Sigmoid colon (tissue), 4 donors: ENCODE measurements at regions not wholly inside any gene's neighbourhood (a gene's known extent, or its start where the extent isn't known, plus 50 kb on each side); places are given as distances from the start of the nearest gene placed in this dataset.

Experiments
- EP300 ChIP-seq, 4 donors: sonication (generic); formaldehyde crosslinking; IDR thresholded peaks; one replicate each; pipeline ENCODE4 v1.6.1; 2017; ENCODE audit warnings: antibody characterized with exemption in 4 of 4
- POLR2A ChIP-seq, 2 donors: fragments of 450-650 bp; IDR thresholded peaks; one replicate each; pipeline ENCODE4 v1.6.1; 2016; ENCODE audit warnings: antibody characterized with exemption in 2 of 2, mild to moderate bottlenecking in 2 of 2, moderate library complexity in 2 of 2
- POLR2AphosphoS5 ChIP-seq, 4 donors: sonication (generic); formaldehyde crosslinking; IDR thresholded peaks; one replicate each; pipeline ENCODE4 v1.6.1; 2017; ENCODE audit warnings: antibody characterized with exemption in 4 of 4
- TF ChIP-seq, protein P1 (sequence below), 4 experiments: fragments of 450-650 bp in 3 of 4; fragments of 200-600 bp in 1 of 4; IDR thresholded peaks; one replicate each; pipeline ENCODE4 v1.5.1; 2016 to 2019; ENCODE audit warnings: antibody characterized with exemption in 4 of 4, mild to moderate bottlenecking in 3 of 4, moderate library complexity in 2 of 4

DNA sequence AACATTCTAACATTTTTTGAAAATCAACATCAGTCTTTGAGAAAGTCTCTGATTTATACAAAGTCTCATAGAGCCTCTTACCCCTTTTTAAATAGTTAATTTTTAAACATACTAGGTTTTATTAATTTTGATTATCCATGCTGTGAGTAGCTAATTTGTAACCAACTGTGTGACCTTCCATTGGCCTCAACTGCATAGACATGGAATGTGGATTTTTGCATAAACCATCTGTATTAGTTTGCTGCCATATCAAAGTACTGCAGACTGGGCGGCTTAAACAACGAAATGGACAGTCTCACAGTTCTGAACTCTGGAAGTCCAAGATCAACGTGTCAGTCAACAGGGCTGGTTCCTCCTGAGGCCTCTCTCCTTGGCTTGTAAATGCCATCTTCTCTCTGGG is 89.2 kb upstream of the AJAP1 start:
- TF ChIP-seq, protein P1, sequence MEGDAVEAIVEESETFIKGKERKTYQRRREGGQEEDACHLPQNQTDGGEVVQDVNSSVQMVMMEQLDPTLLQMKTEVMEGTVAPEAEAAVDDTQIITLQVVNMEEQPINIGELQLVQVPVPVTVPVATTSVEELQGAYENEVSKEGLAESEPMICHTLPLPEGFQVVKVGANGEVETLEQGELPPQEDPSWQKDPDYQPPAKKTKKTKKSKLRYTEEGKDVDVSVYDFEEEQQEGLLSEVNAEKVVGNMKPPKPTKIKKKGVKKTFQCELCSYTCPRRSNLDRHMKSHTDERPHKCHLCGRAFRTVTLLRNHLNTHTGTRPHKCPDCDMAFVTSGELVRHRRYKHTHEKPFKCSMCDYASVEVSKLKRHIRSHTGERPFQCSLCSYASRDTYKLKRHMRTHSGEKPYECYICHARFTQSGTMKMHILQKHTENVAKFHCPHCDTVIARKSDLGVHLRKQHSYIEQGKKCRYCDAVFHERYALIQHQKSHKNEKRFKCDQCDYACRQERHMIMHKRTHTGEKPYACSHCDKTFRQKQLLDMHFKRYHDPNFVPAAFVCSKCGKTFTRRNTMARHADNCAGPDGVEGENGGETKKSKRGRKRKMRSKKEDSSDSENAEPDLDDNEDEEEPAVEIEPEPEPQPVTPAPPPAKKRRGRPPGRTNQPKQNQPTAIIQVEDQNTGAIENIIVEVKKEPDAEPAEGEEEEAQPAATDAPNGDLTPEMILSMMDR (IDR thresholded peaks at IDR 0.05): no peak
- TF ChIP-seq POLR2A (IDR thresholded peaks at IDR 0.05) (no peak), POLR2AphosphoS5 (IDR thresholded peaks at IDR 0.05) (no peak), EP300 (IDR thresholded peaks at IDR 0.05) (no peak)
